ENCODE measurements at regions not wholly inside any gene's neighbourhood (a gene's known extent, or its start where the extent isn't known, plus 50 kb on each side); places are given as distances from the start of the nearest gene placed in this dataset.

DNA sequence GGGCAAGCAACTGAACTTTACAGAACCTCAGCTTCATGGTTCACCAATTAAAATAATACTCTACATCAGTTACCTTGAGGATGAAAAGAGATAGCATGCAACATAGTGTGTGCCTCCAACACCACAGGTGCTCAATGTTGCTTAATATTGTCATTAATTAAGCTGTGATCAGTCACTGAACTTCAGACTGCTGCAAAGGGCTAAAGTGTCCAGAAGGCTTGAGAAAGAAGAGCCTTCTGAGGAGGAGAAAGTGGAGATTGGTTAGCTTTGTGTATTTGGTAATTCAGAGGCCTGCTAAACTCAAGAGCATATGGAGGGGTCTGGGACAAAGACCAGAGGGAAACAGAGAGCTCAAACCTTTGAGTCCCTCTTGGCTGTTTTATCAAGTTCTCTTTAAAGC, 66.3 kb upstream of the SELENOP start:
- ChIA-PET POLR2A (no interaction called here), CTCF (interaction anchor here (0.5 to 1.1 kb wide), 5 partner anchors 10 to 380 kb away, joined by 3 to 7 read pairs (median 3); no protein-coding TSS in a partner anchor)
- H3K27ac Mint-ChIP-seq = no peak overlapping the region
- no peak for ATAC-seq
- H3K4me1 Mint-ChIP-seq = no peaks in the 10 kb centered on the region
- no peaks in the 10 kb centered on the region for H3K36me3 Mint-ChIP-seq
- DNase-seq (ENCODE audit: low spot score) = no peak
- H3K9me3 Mint-ChIP-seq = no peaks in the 10 kb centered on the region
- TF ChIP-seq FOXP1 (CRISPR knock-in tag; IDR thresholded peaks at IDR 0.05; ENCODE audit: borderline replicate concordance) (no peak), MXD4 (CRISPR knock-in tag; IDR thresholded peaks at IDR 0.05; ENCODE audit: borderline replicate concordance) (no peak), JAZF1 (CRISPR knock-in tag; IDR thresholded peaks at IDR 0.05) (no peak), SMAD4 (CRISPR knock-in tag; IDR thresholded peaks at IDR 0.05) (no peak), ZNF671 (CRISPR knock-in tag; IDR thresholded peaks at IDR 0.05) (no peak)
- TF ChIP-seq, protein P1, sequence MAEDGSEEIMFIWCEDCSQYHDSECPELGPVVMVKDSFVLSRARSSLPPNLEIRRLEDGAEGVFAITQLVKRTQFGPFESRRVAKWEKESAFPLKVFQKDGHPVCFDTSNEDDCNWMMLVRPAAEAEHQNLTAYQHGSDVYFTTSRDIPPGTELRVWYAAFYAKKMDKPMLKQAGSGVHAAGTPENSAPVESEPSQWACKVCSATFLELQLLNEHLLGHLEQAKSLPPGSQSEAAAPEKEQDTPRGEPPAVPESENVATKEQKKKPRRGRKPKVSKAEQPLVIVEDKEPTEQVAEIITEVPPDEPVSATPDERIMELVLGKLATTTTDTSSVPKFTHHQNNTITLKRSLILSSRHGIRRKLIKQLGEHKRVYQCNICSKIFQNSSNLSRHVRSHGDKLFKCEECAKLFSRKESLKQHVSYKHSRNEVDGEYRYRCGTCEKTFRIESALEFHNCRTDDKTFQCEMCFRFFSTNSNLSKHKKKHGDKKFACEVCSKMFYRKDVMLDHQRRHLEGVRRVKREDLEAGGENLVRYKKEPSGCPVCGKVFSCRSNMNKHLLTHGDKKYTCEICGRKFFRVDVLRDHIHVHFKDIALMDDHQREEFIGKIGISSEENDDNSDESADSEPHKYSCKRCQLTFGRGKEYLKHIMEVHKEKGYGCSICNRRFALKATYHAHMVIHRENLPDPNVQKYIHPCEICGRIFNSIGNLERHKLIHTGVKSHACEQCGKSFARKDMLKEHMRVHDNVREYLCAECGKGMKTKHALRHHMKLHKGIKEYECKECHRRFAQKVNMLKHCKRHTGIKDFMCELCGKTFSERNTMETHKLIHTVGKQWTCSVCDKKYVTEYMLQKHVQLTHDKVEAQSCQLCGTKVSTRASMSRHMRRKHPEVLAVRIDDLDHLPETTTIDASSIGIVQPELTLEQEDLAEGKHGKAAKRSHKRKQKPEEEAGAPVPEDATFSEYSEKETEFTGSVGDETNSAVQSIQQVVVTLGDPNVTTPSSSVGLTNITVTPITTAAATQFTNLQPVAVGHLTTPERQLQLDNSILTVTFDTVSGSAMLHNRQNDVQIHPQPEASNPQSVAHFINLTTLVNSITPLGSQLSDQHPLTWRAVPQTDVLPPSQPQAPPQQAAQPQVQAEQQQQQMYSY (CRISPR knock-in tag; IDR thresholded peaks at IDR 0.05) = no peak
- TF ChIP-seq, protein P2, sequence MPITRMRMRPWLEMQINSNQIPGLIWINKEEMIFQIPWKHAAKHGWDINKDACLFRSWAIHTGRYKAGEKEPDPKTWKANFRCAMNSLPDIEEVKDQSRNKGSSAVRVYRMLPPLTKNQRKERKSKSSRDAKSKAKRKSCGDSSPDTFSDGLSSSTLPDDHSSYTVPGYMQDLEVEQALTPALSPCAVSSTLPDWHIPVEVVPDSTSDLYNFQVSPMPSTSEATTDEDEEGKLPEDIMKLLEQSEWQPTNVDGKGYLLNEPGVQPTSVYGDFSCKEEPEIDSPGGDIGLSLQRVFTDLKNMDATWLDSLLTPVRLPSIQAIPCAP (CRISPR knock-in tag; IDR thresholded peaks at IDR 0.05) = no peak
- H3K27me3 Mint-ChIP-seq (ENCODE audit: low read depth) = peaks cover 1% of the 10 kb centered on the region; the same call in 1 of the 2 replicates
- H3K4me3 Mint-ChIP-seq = no peak overlapping the region

DNA sequence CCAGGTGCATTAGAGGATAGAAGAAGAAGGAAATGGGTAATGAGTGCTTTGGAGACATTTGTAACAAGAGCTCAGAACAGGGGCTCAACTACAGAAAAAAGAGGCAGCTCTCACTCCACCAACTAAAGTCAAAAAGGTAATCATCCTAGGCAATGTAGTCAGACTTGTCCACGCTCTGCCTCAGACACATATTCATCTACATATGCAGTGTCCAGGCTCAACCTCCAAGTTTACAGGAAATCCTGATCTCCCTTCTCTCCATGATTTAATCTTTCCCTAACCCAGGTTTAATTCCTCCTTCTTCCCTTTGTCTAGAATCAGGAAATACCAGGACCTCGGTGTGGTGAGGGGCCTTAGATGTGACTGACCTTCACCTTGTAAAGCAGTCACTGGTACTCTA, 65.7 kb upstream of the SELENOP start:
- TF ChIP-seq, protein P3, sequence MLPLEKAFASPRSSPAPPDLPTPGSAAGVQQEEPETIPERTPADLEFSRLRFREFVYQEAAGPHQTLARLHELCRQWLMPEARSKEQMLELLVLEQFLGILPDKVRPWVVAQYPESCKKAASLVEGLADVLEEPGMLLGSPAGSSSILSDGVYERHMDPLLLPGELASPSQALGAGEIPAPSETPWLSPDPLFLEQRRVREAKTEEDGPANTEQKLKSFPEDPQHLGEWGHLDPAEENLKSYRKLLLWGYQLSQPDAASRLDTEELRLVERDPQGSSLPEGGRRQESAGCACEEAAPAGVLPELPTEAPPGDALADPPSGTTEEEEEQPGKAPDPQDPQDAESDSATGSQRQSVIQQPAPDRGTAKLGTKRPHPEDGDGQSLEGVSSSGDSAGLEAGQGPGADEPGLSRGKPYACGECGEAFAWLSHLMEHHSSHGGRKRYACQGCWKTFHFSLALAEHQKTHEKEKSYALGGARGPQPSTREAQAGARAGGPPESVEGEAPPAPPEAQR (CRISPR knock-in tag; IDR thresholded peaks at IDR 0.05) = no peak
- TF ChIP-seq, protein P4, sequence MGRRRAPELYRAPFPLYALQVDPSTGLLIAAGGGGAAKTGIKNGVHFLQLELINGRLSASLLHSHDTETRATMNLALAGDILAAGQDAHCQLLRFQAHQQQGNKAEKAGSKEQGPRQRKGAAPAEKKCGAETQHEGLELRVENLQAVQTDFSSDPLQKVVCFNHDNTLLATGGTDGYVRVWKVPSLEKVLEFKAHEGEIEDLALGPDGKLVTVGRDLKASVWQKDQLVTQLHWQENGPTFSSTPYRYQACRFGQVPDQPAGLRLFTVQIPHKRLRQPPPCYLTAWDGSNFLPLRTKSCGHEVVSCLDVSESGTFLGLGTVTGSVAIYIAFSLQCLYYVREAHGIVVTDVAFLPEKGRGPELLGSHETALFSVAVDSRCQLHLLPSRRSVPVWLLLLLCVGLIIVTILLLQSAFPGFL (CRISPR knock-in tag; IDR thresholded peaks at IDR 0.05; ENCODE audit: borderline replicate concordance) = no peak
- TF ChIP-seq ZNF396 (CRISPR knock-in tag; IDR thresholded peaks at IDR 0.05; ENCODE audit: borderline replicate concordance) (no peak), JAZF1 (CRISPR knock-in tag; IDR thresholded peaks at IDR 0.05) (no peak), OVOL2 (CRISPR knock-in tag; IDR thresholded peaks at IDR 0.05; ENCODE audit: borderline replicate concordance) (no peak), NR1H2 (CRISPR knock-in tag; IDR thresholded peaks at IDR 0.05) (no peak)
- TF ChIP-seq, protein P5, sequence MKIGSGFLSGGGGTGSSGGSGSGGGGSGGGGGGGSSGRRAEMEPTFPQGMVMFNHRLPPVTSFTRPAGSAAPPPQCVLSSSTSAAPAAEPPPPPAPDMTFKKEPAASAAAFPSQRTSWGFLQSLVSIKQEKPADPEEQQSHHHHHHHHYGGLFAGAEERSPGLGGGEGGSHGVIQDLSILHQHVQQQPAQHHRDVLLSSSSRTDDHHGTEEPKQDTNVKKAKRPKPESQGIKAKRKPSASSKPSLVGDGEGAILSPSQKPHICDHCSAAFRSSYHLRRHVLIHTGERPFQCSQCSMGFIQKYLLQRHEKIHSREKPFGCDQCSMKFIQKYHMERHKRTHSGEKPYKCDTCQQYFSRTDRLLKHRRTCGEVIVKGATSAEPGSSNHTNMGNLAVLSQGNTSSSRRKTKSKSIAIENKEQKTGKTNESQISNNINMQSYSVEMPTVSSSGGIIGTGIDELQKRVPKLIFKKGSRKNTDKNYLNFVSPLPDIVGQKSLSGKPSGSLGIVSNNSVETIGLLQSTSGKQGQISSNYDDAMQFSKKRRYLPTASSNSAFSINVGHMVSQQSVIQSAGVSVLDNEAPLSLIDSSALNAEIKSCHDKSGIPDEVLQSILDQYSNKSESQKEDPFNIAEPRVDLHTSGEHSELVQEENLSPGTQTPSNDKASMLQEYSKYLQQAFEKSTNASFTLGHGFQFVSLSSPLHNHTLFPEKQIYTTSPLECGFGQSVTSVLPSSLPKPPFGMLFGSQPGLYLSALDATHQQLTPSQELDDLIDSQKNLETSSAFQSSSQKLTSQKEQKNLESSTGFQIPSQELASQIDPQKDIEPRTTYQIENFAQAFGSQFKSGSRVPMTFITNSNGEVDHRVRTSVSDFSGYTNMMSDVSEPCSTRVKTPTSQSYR (CRISPR knock-in tag; IDR thresholded peaks at IDR 0.05) = no peak
- TF ChIP-seq, protein P6, sequence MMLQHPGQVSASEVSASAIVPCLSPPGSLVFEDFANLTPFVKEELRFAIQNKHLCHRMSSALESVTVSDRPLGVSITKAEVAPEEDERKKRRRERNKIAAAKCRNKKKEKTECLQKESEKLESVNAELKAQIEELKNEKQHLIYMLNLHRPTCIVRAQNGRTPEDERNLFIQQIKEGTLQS (CRISPR knock-in tag; conservative IDR thresholded peaks at IDR 0.05) = no peak
- no peaks in the 10 kb centered on the region for H3K4me1 Mint-ChIP-seq
- no peak overlapping the region for H3K4me3 Mint-ChIP-seq

More for the DNA sequence above, 65.7 kb upstream of the SELENOP start:
- no peak for DNase-seq (ENCODE audit: low spot score)
- no peaks in the 10 kb centered on the region for H3K36me3 Mint-ChIP-seq
- no peaks in the 10 kb centered on the region for H3K9me3 Mint-ChIP-seq
- POLR2A ChIA-PET = no interaction called here
- H3K27me3 Mint-ChIP-seq (ENCODE audit: low read depth) = peaks cover 3% of the 10 kb centered on the region; the same call in 1 of the 2 replicates
- ATAC-seq = no peak
- H3K27ac Mint-ChIP-seq = no peak overlapping the region
- CTCF ChIA-PET = interaction anchor here (1.0 kb wide), 1 partner anchor 11 kb away, joined by 3 read pairs; no protein-coding TSS in a partner anchor

Data from WTC11 (cell line).